ENCODE measurements at regions not wholly inside any gene's neighbourhood (a gene's known extent, or its start where the extent isn't known, plus 50 kb on each side); places are given as distances from the start of the nearest gene placed in this dataset.
"Not testable (repeated sequence)": the region's sequence is repeated elsewhere in the genome, so short reads cannot be mapped to it uniquely, and the experiment has no call there.

- DNase-seq (ENCODE audit: low read depth), result no peak
Measured at GRCh38 chr15:95758451-95758850, 572.0 kb upstream of the NR2F2 start.

DNA sequence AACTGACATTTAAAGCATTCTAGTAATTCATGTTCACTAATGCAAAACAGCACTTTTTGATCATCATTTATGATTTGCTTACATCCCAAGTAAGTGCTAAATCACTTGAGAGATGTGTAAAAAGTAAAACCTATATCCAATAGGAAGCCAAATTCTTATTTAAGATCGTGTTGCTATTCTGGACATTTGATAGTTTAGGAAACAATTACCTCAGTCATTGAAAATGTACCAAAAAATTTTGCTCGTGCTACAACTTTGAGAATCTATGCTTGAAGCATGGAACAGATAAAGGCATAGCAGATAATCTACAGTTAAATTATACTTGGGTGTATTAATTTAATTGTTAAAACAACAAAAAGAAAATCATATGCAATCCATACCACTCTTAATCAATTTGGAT is 571.6 kb upstream of the NR2F2 start:
- DNase-seq (ENCODE audit: low read depth), result no peak

GRCh38 chr15:95760508-95760907 is 570.0 kb upstream of the NR2F2 start:
- DNase-seq (ENCODE audit: low read depth), result no peak

DNA sequence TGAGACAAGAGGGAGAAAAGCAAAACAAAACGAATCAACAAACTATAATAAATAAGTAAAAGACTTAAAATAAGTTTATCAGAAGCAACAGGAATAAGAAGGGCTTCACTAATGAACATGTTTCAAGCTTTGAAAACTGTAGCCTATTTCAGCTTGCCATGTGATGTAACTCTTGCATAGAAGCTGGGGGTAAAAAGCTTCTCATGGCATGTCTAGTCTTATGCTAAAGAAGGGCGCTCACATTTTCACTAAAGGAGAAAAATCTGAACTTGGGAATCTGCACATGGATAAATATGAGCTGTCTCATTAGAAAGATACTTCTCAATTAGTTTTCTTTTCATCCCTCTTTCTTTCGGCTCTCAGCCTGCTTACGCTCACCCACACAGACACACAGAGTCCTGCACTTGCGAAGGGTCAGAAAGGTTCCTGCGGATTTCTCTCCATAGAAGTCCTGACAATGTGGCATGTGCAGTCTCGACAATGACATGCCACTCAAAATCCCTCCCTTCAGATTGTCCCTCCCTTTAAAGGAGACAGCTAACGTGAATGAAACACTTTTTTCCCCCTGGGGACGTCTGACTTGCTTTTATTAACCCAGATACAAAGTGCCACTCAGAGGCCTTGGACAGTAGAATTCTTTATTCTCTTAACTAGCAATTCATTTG is 568.9 kb upstream of the NR2F2 start:
- DNase-seq (ENCODE audit: low read depth), result no peak

DNA sequence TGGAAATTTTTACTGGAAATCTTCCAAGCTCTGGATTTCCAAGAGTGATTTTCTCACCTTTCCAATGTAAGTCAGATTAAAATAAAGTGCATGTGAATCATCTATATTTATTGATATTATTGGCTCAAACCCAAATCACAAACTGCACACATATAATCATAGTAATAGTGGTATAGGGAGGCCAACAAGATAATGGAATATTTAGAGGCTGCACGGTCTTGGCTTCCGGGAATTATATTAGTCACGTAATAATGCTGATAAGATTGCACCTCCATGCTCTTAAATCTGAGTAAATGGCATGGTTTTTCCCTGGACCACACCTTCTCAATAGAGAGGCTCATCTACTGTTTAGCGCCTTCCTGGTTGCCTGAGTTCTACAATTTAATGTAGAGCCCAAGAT is 567.1 kb upstream of the NR2F2 start:
- no peak for DNase-seq (ENCODE audit: low read depth)

DNA sequence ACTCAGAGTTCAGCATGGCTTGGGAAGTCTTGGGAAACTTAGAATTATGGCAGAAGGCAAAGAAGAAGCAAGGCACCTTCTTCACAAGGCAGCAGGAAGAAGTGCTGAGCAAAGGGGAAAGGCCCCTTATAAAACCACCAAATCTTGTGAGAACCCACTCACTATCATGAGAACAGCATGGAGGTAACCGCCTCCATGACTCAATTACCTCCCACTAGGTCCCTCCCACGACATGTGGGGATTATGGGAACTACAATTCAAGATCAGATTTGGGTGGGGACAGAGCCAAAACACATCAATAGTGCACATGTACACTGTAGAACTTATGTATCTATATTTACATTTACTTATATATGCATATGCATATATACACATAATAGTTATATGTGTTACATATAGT is 565.3 kb upstream of the NR2F2 start:
- no peak for DNase-seq (ENCODE audit: low read depth)

- peak; percentile 30 for DNase-seq (ENCODE audit: low read depth)
Measured at GRCh38 chr15:95770196-95770595, 560.3 kb upstream of the NR2F2 start.

- no peak for DNase-seq (ENCODE audit: low read depth)
Measured at GRCh38 chr15:95772982-95773381, 557.5 kb upstream of the NR2F2 start.

DNA sequence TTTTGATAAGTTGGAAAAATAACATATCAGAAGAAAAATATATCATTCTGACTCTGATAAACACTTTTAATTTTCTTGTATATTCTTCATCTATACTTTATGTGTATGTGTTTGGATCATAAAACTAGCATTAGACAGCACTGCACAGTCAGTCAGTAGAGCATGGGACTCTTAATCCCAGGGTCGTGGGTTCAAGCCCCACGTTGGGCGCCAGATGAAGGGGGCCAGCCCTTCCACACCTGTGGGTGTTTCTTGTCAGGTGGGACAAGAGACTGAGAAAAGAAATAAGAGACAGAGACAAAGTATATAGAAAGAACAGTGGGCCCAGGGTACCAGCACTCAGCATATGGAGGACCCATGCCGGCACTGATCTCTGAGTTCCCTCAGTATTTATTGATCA is 546.0 kb upstream of the NR2F2 start:
- no peak for DNase-seq (ENCODE audit: low read depth)

DNA sequence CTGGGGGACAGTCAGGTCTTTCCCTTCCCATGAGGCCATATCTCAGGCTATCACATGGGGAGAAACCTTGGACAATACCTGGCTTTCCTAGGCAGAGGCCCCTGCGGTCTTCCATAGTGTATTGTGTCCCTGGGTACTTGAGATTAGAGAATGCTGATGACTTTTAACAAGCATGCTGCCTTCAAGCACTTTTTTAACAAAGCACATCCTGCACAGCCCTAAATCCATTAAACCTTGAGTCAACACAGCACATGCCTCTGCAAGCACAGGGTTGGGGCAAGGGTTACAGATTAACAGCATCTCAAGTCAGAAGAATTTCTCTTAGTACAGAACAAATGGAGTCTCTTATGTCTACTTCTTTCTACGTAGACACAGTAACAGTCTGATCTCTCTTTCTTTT is 545.2 kb upstream of the NR2F2 start:
- DNase-seq (ENCODE audit: low read depth), result not testable (repeated sequence)

DNA sequence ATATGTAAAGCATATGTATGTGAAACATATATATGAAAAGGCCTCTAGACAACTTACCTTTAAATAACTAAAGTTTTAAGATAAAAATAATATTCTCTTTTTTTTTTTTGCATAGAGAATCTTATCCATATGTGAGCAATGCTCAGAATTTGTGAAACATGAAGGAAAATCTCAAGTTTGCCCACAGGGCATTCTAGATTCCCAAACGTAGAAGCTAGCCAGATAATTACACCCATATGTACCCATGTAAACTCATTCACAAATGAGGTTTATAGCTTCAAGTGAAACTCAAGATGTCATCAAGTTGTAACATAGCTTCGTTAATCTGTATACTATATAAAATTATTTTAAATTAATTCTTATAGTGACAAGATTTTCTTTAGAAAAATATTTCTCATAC is 537.3 kb upstream of the NR2F2 start:
- no peak for DNase-seq (ENCODE audit: low read depth)

DNA sequence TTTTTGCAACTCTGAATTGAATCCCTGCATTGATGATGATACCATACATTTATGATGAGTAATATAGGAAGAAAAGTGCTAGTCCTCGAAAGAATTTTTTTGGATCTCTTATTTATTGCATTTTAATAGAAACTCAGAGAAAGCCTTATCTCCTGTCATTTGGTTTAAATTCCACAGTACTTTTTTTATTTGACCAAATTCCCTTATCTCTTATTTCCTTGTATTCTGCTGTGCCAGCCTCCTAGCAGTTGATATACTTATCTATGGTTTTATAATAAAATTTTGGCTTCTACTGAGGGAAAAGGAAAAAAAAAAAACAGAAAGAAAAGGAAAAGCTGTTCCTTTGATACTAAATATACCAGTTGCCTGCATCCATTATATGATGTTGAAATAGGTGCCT is 535.1 kb upstream of the NR2F2 start:
- no peak for DNase-seq (ENCODE audit: low read depth)

- DNase-seq (ENCODE audit: low read depth), result peak; percentile 67
Measured at GRCh38 chr15:95799286-95800200, 531.0 kb upstream of the NR2F2 start.

- no peak for DNase-seq (ENCODE audit: low read depth)
Measured at GRCh38 chr15:95804484-95804883, 526.0 kb upstream of the NR2F2 start.

GRCh38 chr15:95812491-95812890 is 518.0 kb upstream of the NR2F2 start:
- no peak for DNase-seq (ENCODE audit: low read depth)

GRCh38 chr15:95814908-95815307 is 515.6 kb upstream of the NR2F2 start:
- DNase-seq (ENCODE audit: low read depth), result no peak

DNA sequence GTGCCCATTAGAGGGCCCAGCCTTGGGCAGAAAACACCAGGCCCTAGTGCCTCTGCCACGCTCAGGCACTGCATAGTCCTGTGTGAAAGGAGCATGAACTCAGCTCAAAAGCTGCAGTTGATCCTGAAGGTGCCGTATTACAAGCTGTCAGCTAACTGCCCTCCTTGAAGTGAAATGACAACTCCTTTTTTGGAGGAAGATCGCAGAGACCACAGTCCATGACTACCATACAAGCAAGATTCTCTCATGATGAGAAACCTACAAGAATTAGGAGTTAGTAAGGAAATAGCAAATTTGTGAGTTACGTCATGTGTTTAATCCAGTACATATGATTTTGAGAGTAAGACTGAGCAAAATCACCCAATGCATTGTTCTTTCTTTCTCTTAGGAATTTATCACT is 513.9 kb upstream of the NR2F2 start:
- no peak for DNase-seq (ENCODE audit: low read depth)

DNA sequence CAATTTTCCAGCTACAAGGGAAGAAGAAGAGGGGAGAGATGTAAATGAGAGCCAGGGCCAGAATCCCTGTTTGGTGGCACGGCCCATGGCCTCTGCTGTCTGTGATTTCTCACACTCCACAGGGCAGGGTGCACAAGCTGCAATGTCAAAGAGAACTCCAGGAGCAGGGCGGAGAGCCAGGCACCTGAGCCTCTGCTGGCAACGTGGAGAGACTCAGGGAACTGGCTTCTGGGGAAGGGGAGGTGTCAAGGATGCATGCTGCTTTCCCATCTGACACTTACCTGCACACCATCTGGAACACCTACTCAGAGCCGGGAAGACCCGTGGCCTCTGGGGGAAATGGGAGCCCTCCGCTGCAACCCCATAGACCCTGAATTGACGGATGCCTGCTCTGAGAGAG is 507.5 kb upstream of the NR2F2 start:
- DNase-seq (ENCODE audit: low read depth), result no peak

- DNase-seq (ENCODE audit: low read depth), result no peak
Measured at GRCh38 chr15:95825208-95825607, 505.3 kb upstream of the NR2F2 start.

DNA sequence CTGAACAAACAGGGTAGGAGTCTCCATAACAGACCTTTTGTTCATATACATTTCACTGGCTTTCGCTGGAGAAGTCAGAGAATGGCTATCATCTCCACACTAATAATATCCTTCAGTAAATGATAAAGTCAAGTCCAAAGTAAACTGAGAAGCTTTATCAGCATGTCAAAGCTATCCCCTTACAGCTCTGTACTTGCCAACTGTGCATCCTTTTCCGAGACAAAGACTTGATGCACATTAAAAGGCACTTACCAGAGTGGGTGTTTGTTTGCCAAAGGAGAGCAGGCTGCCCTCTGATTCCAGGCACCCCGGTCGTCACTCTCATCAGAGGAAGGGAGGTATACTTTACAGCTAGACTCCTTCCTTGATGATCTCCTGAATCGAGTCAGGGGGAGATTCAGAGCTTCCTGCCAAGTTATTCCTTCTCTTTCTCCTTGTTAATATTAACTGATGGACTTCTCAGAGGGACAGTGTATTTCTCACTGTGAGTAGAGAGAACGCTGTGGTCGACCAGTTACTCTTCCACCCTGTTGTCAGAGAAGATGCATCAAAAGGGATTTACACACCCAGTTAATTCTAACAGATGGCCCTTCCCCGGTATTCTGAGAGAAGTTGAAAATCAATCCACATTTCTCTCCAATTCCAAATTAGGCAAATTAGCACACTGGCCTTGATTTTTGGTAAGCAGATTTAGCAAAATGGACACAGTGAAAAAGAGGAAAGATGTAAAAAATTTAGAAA is 504.7 kb upstream of the NR2F2 start:
- DNase-seq (ENCODE audit: low read depth), result no peak

DNA sequence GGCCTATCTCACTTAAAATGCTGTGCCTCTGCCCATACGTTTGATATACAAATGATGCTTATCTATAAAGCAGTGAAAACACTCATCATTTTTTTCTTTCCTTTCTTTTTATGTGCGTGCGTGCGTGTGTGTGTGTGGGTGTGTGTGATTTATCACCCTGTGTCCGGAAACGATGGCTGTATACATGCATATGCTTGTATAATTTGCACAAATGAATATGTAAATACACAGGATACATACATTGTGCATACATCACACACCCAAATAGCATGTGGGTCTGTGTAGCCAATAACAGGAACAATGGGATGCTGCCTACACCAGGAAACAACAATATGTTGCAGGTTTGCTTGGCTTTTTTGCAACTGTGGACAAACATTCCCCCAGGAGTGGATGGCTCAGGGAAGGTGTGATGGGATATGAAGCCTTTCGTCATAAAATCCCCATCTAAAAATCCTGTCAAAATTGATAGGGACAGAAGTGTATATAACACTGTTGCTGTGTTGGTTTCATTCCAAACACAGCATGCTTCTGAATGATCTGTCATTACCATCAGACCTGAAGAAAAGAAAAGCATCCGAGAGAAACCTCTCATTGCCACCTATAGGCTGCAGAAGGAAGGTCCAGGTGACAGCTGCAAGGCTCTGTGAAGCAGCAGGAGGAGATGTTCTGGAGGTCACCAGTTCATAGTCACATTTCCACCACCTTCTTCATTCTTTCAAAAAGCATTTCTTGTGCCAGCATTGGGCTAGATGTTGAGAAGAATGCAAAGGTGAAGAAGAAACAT is 503.9 kb upstream of the NR2F2 start:
- no peak for DNase-seq (ENCODE audit: low read depth)

GRCh38 chr15:95829062-95829461 is 501.4 kb upstream of the NR2F2 start:
- DNase-seq (ENCODE audit: low read depth), result no peak
